HT-29 (cell line): ENCODE measurements at regions not wholly inside any gene's neighbourhood (a gene's known extent, or its start where the extent isn't known, plus 50 kb on each side); places are given as distances from the start of the nearest gene placed in this dataset.

Experiments
- DNase-seq: peaks from one replicate; pipeline ENCODE4 v3.0.0-alpha.2; 2015; ENCODE audit warnings: low spot score

DNA sequence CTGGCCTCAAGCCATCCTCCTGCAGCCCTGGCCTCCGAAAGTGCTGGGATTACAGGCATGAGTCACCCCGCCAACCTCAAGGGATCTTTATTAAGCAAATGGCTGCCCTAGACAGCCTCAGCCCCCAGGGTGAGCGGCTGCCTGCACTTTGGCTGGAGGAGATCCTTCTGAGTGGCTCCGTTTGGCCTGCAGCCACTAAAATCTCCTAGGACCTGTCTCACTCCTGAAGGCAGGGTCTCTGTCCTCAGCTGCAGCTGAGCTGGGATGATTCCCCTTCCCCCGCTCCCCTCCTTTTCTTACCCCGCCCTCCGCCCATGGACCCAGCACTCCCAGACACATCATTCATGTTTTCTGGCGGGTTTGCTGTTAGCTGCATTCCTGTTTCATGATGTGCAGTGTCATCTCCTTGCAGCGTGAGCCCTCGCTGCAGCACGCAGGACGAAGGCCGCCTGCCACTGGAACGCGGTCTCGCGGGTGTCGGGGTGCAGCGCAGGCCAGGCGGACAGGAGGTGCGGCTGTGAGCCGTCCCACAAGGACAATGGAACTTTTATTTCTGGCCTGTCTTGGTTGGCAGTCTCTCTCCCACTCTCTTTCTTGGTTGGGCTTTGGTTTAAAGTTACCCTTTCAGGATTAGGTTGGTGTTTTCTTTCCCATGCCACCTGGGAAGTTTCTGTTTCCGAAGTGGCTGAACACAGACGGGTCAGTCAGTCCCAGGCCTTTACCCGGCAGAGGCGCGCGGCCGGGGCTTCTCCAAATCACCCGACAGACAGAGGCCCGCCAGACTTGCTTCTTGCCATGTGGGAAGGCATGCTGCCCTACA is 137.1 kb downstream of the FOXD1 start:
- no peak for DNase-seq

DNA sequence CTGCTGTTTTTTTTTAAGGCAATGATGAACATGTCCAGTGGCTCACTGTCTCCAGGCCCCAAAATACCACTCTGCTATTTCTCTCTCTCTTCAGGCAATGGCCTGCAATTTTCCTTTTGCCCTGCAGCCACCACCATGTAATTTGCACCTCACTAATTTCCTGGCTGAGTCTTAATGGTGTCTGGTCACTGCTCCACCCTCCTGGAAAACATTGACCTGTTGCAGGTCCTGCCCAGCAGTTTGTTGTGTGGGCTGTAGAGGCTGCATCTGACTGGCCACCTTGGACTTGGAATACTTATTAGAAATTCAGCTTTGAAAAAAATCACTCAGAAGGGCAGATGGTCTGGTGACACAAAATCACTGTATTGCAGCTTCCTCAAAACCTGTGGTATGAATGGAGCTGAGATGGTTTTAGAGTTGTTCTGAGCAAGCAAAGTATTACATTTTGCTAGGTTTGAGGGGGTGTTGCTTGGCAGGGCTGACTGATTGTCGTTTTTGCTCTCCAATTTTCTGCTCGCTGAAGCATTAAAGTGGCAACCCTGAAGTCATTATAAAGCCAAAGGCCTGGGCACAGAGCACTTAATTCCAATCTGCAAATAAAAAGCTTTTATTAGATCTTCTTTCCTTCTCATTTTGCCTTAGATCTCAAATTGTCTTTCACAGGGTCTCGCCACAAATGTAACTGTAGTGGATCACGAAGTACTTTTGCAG is 134.8 kb downstream of the TMEM174 start:
- no peak for DNase-seq

DNA sequence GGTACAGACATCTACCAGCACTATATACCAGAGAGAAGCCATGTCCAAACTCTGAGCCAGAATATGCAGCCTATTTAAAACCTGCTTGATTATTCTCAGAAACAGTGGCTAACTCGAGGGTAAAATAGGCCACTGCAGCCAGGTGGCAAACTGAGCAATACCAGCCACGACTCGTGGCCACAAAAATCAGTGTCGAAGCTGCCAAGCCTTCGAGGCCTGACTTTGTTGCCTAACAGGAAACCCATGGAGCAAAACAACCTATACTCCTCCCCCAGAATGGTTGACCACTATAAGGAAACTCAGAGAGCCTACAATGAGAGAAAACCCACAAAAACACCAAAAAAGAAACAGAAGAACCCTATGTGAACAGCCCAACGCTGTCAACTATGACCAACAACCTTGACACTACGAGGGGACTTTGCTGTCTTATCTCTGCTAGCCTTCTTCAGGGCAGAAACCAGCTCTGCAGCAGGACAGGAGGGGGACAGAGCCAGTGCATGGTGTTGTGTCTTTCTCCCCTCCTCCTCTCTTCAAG is 133.8 kb downstream of the TMEM174 start:
- no peak for DNase-seq

DNA sequence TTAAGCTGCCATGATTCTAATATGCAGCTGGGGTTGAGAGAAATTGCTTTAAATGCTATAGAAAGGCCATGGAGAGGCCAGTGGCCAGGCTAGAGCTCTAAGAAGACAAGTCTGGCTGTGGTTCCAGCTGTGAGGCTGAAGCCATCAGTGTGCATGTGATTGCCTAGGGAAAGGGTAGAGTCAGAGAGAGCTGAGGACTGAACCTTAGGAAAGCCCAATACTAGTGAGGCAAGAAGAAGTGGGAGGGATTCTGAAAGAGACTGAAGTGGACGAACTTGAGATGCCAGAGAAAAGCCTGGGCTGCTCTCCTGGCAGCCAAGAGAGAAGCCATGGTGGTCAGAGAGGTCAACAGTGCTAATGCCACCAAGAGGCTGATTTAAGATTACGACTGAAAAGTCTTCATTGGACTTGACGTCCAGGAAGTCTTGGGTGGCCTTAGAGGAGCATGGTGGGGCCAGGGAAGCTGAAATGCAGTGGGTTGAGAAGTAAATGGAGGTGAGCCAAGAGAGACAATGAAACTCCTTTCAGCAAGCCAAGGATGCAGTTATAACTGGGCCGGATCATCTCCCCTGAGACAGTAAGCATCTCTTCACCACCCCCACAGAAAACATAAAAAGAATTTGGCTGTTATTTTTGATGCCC is 133.2 kb downstream of the TMEM174 start:
- no peak for DNase-seq

DNA sequence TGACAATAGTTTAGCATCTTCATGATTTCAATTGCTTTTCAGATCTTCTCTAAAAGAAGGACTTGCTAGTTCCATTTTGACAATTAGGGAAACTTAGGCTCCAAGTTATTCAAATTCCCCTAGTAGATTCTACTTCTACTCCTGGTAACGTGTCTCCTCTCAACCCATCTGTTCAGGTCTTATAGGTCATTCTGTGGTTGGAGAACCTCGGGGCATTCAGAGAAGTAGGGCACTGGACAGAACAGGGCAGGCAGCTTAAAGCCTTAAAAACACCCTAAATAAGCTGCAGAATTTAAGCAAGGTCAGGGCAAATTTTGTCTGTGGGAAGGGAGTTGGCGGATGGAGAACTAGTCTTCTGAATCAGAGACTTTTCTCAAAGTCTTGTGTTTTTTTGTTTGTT is 132.4 kb downstream of the TMEM174 start:
- no peak for DNase-seq

DNA sequence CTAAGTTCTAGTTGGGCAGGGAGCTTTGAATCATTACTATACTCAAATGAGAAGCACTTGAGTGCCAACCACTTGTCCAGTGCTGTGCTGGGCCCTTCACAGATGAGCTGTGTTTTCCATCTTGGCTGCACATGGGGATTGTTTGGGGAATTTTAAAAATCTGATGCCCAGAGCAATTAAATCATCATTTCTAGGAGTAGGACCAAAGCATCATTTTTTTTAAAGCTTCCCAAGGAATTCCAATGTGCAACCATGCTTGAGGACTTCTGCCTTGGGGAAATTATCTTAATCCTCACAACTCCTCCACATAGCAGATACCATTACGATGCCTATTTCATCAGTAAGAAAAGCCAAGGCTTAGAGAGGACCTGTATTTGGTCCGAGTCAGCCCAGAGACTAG is 131.4 kb downstream of the TMEM174 start:
- no peak for DNase-seq

DNA sequence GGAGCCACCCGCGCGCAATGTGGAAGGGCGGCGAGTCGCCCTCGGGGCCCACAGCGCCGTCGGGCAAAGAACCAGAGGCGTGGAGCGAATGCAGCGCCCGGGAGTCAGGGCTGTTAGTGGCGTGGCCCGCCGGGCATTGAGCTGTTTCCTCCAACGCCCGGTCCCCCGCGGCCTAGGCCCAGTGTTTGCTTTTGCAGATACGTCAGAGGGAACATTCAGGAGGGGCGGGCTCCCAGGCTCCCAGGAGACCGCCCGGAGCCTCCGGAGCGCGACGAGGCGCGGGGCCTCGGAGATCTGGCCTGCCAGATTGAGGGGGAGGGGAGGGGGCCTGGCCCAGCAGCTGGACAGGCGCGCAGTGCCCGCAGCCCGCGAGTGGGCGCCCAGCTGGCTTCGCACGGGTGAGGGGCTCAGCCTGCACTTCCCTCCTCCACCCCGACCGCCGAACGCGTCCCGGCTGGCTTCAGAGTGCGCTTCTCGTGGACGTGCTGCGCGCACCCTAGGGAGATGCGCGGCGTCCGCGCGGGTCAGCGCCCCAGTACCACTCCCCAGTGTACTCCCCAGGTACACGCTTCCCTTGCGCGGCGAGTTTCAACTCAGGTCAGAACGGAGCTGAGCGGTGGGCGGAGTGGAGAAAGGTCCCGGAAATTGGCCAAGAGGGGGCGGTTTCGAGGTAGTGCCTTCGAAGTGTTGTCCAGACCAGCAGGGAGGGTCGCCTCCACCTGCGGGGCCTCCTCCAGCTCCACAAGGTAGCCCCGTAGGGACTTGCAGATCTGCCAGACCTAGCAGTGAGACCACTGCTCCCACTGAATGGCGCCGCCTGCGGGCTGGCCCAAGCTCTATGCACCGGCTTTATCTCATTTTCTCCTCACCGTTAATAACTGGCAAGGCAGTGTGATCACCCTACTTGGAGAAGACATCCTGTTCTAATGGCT is 130.4 kb downstream of the TMEM174 start:
- no peak for DNase-seq

DNA sequence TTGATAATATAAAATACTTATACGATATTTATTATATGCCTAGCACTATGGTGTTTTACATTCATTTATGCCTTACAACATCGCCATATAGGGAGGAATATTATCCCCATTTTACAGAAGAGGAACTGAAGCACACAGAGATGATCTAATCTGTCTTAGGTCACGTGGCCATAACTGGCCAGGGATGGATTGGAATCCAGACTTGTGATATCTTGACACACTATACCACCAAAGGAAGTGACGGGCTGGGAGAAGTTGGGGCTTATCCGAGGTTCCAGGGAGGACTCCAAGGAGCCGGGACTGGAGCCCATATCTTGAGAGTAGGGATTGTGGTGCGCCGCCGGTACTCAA is 129.8 kb downstream of the TMEM174 start:
- no peak for DNase-seq

DNA sequence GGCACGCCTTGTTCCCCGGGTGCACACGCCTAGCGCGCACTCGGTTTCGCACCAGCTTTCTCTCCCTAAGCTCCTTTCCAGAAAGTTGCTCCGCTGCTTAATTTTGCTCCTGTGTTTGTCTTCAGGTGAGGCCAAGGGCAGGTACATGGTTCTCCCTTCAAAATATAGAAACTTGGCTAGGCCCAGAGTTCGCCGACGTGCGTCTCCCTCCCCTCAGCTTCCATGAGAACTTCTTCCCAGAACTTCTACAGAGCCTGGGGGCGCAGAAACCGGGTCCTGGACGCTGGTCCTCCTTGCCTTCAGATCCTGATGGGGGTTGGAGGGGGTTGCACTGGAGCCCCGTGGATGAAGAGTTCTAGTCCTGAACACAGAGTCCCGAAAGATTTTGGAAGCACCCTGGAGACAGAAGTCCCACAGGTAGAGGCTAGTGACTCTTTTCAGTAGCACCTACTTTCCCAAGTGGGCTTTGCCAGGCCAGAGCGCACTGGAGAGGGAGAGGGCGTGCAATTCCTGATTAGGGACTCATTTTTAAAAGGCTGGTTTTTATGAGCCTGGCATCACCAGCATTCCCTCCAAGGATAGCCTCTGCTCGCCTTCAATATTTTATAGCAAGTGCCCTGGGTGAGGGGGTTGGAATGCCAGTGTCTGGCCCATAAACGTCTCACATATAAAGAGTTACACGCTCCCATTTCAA is 128.4 kb downstream of the TMEM174 start:
- no peak for DNase-seq

DNA sequence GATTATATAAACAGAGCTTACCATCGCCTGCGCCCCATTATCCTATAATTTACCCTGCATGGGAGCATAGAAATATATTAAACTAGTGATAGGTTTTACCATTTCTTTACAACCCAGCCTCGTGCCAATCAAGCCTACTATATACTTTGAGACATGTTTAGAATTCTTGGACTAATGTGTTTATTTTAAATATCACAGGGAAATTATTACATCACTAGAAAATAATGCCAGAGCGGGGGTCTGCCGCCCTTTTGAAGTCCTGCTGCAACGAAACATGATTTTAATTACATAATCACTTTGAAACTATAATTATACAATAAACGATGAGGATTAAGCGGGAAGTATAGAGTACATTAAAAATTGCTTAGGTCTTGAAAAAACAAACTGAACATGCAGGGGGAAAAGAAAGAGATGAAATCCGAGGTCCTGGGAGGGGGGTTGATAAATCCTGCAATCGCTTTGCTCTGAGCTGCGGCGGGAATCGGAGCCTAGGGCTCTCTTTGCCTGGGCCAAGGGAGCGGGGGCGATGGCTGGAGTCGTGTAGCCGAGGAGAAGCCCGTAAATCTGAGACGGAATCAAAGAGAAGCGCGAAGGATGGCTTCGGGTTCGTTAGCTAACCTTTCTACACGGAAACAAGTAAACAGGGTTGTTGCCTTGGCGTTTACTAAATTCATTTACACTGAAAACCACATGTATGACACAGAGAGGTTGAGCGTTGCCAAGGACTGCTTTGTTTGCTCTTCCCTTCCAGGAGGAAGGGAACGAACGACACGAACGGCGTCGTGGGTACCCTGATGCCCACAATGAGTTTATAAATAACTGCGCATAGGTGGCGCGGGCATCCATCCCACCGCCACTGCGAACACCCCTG is 127.6 kb downstream of the TMEM174 start:
- no peak for DNase-seq

DNA sequence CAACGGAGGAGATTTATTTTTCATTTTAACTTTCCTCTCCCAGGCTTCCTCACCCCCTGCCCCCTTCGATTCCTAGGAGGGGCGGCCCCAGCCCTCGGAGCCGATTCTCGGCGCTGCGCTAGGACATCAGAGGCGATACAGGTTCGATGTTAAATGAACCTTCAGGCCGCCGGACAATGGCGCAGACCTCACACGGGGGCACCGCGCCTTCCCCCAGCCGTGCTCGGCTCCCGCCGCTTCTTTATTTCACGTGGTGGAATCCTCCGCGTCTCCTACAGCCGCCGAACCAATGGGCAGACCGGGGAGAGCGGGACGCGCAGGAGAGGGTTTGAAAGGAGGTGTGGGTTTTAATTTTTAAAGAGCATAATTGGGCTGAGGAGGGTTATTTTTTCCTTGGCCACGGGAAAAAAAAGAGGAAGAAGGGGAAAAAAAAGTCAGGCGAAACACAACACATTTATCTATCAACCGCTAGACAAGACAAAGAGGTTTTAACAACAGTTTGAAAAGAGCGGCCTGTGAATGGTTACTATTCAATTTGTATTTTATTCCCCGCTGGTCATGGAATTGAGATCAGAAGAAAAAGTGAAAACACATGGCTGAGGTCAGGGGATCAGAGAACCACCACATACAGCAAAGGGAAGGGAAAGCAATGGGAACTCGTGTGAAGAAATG is 126.8 kb downstream of the TMEM174 start:
- DNase-seq = no peak

DNA sequence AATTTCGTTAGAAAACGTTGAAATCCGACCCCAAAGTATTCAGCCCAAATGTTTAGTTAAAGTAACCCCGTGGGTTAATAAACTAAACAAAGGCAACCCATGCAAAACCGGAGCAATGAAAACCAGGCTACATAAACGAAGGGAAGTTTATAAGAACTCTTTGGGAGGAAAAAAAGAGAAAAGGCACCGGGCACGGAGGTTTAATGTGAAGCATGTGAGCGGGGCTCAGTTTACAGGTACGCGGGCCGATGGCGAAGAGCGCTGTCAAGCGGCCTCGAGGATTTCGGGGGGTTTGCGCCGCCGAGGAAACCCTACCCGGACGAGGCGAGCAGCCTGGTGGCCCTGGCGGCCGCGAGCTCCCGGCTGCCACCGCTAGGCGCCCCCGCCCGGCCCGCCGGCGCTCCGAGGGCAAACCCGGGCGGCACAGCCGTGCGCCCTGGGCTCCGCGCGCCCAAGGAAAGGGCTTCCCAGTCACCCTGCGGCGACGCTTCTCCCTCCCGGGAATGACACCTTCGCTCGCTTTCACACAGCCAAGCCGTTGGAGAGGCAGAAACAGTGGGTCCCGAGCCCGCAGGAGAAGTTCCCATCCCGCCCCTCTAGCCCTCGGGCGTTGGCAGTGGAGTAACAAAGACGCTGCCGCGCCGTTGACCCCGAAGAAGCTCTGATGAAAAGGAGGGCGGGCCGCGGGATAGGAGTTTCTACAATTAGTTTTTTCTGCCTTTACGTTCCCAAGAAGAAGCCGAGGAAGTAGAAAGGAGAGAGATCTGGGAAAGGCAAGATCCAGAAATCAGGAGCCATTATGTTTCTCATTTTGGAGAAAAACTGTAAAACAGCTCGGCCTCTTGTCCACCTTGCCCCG is 126.0 kb downstream of the TMEM174 start:
- DNase-seq = no peak

DNA sequence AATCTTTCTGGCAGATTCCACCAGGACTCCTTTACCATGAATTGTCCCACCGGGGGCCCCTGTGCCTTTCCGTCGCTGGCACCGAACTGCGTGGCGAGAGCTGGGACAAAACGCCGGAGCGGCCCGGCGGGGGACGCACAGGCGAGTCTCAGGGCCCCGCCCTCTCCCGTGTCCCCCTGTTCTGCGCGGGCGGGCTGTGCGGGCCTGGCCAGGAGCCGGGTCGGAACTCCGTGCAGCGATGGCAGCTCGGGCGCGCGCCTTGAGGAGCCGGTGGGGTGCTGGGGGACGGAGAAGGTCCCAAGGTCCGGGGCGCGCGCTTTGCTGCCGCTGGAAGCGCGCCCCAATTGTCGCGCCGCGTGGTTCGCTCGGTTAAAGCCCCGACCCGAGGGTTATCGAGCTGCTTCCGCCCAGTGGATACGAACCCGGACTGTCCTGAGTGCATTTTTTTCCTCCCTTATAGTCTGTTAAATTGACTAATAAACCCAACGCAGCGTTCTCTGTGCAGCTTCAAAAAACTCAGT is 125.3 kb downstream of the TMEM174 start:
- DNase-seq = no peak

DNA sequence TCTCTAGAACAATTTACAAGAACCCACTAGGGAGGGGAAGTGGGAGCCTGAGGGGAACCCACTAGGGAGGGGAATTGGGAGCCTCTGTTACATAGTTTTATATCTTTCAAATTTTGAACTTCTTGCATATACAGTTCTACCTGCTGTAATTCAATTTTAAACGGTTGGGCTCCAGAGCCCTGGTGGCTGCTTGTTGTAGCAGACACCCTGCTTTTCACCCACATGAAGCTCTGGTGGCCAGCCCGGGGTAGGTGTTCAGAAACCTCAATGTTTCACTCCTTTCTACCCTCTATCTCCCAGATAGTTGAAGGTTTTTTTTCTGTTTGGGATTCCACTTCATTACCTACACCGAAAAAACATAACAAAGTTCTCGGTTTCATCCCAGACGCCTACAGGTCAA is 124.4 kb downstream of the TMEM174 start:
- DNase-seq = no peak

DNA sequence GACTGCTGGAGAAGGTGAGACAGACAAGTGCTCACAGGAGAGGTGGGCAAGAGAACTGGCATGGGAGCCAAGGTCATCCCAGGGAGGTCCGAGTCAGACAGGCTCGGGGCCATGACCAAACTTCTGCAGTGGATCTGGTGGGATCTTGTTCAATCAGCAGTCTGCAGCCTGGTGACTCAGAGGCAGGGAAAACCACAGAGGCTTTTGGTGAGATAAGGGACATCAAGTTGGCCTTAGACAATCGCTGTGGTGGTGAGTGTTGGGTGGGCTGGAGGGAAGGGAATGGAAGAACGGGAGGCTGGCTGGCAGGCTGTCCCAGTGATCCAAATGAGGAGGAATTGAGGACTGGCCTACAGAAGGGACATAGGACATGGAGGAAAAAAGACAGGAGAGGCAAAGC is 123.8 kb downstream of the TMEM174 start:
- DNase-seq = no peak

DNA sequence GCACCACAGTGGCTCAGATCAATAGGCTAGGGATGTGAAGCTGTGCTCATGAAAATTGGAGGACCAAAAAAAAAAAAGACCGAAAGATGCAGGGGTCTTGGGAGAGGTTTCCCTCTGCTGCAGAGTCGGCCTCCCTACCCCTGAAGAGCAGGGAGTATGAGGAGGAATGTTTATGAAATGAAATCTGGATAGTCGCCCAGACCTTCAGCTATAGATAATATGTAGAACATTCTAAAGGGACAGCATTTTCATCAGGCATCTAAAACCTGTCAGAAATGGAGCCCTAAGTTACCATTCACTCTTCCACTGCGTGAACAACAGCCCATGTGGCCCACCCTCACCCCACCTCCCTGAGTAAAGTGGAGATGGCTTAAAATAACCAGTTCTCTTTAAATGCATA is 122.9 kb downstream of the TMEM174 start:
- no peak for DNase-seq

DNA sequence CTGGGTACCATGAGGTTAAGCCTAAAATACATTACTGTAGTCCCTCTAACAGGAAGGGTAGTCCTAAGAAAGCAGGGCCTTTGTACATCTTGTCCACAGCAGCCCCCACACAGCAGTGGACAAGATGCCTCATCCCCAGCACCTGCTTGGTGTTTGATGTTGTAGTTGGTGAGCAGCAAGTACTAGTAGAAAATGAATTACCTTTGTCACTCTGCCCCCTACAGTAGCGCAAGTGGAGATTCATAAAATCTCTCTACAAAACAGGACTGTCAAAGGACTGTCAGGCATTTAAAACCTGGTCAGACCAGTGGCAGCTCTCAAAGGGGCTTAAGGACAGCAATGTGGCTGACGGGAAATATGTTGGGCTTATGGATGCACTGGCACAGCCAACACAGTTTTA is 122.5 kb downstream of the TMEM174 start:
- DNase-seq = peak; percentile 13

DNA sequence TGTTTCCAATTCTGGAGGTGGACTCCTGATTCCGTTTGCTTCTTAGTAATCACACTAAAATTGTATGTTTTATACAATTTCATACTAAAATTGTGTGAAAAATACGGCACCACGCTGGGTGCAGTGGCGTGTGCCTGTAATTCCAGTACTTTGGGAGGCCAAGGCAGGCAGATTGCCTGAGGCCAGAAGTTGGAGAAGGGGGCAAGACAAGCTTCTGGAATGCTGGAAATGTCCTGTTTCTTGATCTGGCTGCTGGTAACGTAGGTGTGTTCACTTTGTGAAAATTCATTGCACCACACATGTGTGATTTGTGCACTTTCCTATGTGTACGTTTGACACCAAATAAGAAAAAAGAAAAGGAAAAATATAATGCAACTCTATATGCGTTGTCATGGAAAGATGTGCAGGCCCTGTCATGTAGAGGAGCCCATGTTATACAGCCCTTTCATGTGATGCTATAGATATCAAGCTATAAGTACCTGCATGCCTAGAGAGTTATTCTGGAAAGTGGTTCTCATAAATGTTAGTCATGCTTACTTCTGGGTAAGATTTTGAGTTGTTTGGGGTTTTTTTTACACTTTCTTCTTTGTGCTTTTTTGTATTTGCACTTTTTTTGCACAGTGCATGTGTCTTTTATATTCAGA is 119.9 kb downstream of the TMEM174 start:
- no peak for DNase-seq
